ENCODE measurements at regions not wholly inside any gene's neighbourhood (a gene's known extent, or its start where the extent isn't known, plus 50 kb on each side); places are given as distances from the start of the nearest gene placed in this dataset.

DNA sequence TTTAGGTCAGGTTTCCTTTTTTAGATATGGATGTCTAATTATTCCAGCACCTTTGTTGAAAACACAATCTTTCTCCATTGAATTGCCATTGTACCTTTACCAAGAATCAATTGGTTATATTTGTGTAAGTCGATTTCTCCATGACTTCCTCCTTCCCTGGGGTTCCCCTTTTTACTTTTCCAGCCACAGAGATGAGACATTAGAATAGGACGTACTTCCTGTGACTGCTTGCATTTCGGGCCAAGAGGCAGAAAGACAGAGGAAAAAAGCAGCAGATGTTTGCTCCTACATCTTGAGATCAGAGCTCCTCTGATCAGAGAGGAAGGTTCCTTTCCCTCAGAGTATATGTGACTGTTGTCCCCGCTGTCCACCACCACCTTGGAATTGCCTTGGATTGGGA, 453.7 kb upstream of the RGS6 start:
- Histone ChIP-seq H3K9me3 (no peaks in the 10 kb centered on the region), H3K27ac (no peak overlapping the region), H3K27me3 (no peaks in the 10 kb centered on the region), H3K36me3 (no peaks in the 10 kb centered on the region), H3K4me3 (no peak overlapping the region), H3K4me1 (peaks cover 0 to 20% (median 7%) of the 10 kb centered on the region in 4 donors)
- intact Hi-C loops (cut with DNase I; ENCODE audit: low total_unique reads), result no loop called here
- WGBS, 5 donors, result 53 to 66% (median 60%) methylated on average over 4 of the region's 4 CpGs
- DNase-seq, result peak in 1 of 2 donors; percentile 46
- TF ChIP-seq, protein P1, sequence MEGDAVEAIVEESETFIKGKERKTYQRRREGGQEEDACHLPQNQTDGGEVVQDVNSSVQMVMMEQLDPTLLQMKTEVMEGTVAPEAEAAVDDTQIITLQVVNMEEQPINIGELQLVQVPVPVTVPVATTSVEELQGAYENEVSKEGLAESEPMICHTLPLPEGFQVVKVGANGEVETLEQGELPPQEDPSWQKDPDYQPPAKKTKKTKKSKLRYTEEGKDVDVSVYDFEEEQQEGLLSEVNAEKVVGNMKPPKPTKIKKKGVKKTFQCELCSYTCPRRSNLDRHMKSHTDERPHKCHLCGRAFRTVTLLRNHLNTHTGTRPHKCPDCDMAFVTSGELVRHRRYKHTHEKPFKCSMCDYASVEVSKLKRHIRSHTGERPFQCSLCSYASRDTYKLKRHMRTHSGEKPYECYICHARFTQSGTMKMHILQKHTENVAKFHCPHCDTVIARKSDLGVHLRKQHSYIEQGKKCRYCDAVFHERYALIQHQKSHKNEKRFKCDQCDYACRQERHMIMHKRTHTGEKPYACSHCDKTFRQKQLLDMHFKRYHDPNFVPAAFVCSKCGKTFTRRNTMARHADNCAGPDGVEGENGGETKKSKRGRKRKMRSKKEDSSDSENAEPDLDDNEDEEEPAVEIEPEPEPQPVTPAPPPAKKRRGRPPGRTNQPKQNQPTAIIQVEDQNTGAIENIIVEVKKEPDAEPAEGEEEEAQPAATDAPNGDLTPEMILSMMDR (IDR thresholded peaks at IDR 0.05), result no peak
- TF ChIP-seq EP300 (IDR thresholded peaks at IDR 0.05) (no peak), POLR2A (IDR thresholded peaks at IDR 0.05) (no peak), POLR2AphosphoS5 (IDR thresholded peaks at IDR 0.05) (no peak)

DNA sequence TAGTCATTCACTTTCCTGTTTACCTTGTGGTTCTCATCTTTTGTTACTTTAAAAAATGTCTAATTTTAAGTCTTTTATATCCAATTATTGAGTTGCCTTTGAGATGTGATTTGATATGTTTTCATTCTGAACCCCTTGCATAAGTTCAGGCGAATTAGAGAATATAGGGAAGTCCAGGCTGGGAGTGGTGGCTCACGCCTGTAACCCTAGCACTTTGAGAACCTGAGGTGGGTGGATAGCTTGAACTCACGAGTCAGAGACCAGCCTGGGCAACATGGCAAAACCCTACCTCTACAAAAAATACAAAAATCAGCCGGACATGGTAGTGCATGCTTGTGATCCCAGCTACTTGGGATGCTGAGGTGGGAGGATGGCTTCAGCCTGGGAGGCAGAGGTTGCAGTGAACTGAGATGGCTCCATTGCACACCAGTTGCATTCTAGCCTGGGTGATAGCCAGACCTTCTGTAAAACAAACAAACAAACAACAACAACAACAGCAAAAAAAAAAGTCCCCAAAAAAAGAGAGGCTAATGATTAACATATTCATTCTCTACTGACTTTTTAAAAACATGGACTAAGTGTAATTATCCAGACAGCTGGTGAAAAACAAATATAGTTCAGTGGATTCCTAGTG, 451.1 kb upstream of the RGS6 start:
- 88 to 93% (median 90%) methylated on average over 4 of the region's 4 CpGs for WGBS, 5 donors
- Histone ChIP-seq H3K36me3 (no peaks in the 10 kb centered on the region), H3K4me1 (peaks cover 0 to 16% (median 2%) of the 10 kb centered on the region in 4 donors), H3K27ac (no peak overlapping the region), H3K9me3 (no peaks in the 10 kb centered on the region), H3K27me3 (no peaks in the 10 kb centered on the region), H3K4me3 (no peak overlapping the region)
- intact Hi-C loops (cut with DNase I; ENCODE audit: low total_unique reads), result no loop called here
- TF ChIP-seq, protein P1 (IDR thresholded peaks at IDR 0.05), result no peak
- TF ChIP-seq POLR2AphosphoS5 (IDR thresholded peaks at IDR 0.05) (no peak), EP300 (IDR thresholded peaks at IDR 0.05) (no peak), POLR2A (IDR thresholded peaks at IDR 0.05) (no peak)
- DNase-seq, result no peak

GRCh38 chr14:71482671-71483070, 449.6 kb upstream of the RGS6 start:
- Histone ChIP-seq H3K36me3 (no peaks in the 10 kb centered on the region), H3K4me1 (peaks cover 0 to 19% (median 9%) of the 10 kb centered on the region in 4 donors), H3K9me3 (no peaks in the 10 kb centered on the region), H3K27ac (no peak overlapping the region), H3K4me3 (no peak overlapping the region), H3K27me3 (no peaks in the 10 kb centered on the region)
- intact Hi-C loops (cut with DNase I; ENCODE audit: low total_unique reads), result no loop called here
- peak in 1 of 2 donors; percentile 49 for DNase-seq
- TF ChIP-seq POLR2AphosphoS5 (IDR thresholded peaks at IDR 0.05) (no peak), POLR2A (IDR thresholded peaks at IDR 0.05) (no peak), EP300 (IDR thresholded peaks at IDR 0.05) (no peak)
- TF ChIP-seq, protein P1 (IDR thresholded peaks at IDR 0.05), result no peak
- 64 to 84% (median 73%) methylated on average over 2 of the region's 2 CpGs for WGBS, 5 donors

DNA sequence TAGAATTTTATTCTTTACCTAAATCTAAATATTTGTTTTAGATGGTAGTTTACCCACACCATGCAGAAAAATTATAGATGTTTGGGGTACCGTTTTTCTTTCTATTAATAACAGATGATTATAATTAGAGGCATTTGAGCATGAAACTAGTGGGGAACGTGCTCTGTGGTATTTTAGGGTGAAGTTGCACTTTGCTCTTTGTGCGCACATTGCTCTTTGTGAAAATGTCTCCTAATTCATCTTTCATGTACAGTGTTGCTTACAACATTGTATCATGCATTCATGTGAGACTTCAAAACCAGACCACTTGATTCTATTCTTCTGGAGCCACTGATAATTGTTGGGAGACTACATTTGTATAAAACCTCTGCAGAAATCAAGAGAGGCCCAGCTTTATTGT, 449.1 kb upstream of the RGS6 start:
- DNase-seq, result no peak
- 74 to 91% (median 81%) methylated on average over 3 of the region's 3 CpGs for WGBS, 5 donors
- TF ChIP-seq, protein P1 (IDR thresholded peaks at IDR 0.05), result no peak
- TF ChIP-seq POLR2AphosphoS5 (IDR thresholded peaks at IDR 0.05), result no peak
- no peak for TF ChIP-seq POLR2A (IDR thresholded peaks at IDR 0.05)
- no peak for TF ChIP-seq EP300 (IDR thresholded peaks at IDR 0.05)
- H3K4me3 ChIP-seq, result no peak overlapping the region
- H3K9me3 ChIP-seq, result no peaks in the 10 kb centered on the region
- H3K27me3 ChIP-seq, result no peaks in the 10 kb centered on the region
- peaks cover 0 to 23% (median 11%) of the 10 kb centered on the region in 4 donors for H3K4me1 ChIP-seq
- H3K36me3 ChIP-seq, result no peaks in the 10 kb centered on the region
- intact Hi-C loops (cut with DNase I; ENCODE audit: low total_unique reads), result no loop called here
- no peak overlapping the region for H3K27ac ChIP-seq

All from stomach (tissue), 8 donors.